ENCODE measurements at regions not wholly inside any gene's neighbourhood (a gene's known extent, or its start where the extent isn't known, plus 50 kb on each side); places are given as distances from the start of the nearest gene placed in this dataset.

DNA sequence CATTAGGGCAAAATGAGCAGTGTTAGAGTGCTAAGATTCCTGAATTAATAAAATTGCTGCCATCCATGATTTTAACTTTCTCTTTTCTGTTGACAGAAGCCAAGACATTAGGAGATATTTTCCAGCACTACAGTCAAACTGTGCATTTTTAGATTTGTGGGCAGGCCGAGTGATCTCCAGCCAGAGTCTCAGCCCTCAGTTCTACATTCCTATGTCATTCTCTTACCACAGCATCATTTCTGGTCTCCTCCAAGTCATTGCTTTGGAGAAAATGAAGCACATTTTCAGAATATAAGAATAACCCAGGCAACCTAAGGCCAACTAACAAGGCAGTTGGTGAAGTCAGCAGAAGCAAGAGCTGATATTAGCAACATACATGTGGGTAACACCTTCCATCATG lies 74.6 kb upstream of the NUDT7 start:
- TF ChIP-seq EZH2 (IDR thresholded peaks at IDR 0.05) (no peak), POLR2AphosphoS5 (IDR thresholded peaks at IDR 0.05; ENCODE audit: borderline replicate concordance, low read depth, low read length) (no peak), FOXP2 (optimal IDR thresholded peaks at IDR 0.05; ENCODE audit: control extremely low read depth, extremely low read length, insufficient read depth) (no peak)

Data from SK-N-MC (cell line).